Nephron (organoid): ENCODE measurements at regions not wholly inside any gene's neighbourhood (a gene's known extent, or its start where the extent isn't known, plus 50 kb on each side); places are given as distances from the start of the nearest gene placed in this dataset.

Experiments
- H3K27ac Mint-ChIP-seq, 3 experiments: 2 replicates each; pipeline ENCODE4 v1.8.0; 2020; ENCODE audit warnings: mixed read lengths in 3 of 3, mild to moderate bottlenecking in 2 of 3, moderate library complexity in 1 of 3
- H3K27me3 Mint-ChIP-seq: 2 replicates; pipeline ENCODE4 v1.8.0; 2021; ENCODE audit warnings: low read depth, mild to moderate bottlenecking, moderate library complexity, mixed read lengths
- H3K36me3 Mint-ChIP-seq: 2 replicates; pipeline ENCODE4 v1.8.0; 2020; ENCODE audit warnings: low read depth, mixed read lengths
- H3K4me1 Mint-ChIP-seq: 2 replicates; pipeline ENCODE4 v1.8.0; 2020; ENCODE audit warnings: mixed read lengths
- H3K4me3 Mint-ChIP-seq, 3 experiments: 2 replicates each; pipeline ENCODE4 v1.8.0; 2020; ENCODE audit warnings: mild to moderate bottlenecking in 3 of 3, mixed read lengths in 3 of 3, moderate library complexity in 2 of 3
- H3K9me3 Mint-ChIP-seq: 2 replicates; pipeline ENCODE4 v1.8.0; 2020; ENCODE audit warnings: mixed read lengths
- CTCF ChIP-seq, 3 experiments: fragments of 200-600 bp; sonication (generic); IDR thresholded peaks; one replicate each; pipeline ENCODE4 v1.5.0; 2021; ENCODE audit warnings: antibody characterized with exemption in 3 of 3; ENCODE audit not compliant: unreplicated experiment in 3 of 3

GRCh38 chr4:137998666-137999429 is 243.3 kb downstream of the SLC7A11 start:
- H3K36me3 Mint-ChIP-seq, result no peaks in the 10 kb centered on the region
- no peaks in the 10 kb centered on the region for H3K27me3 Mint-ChIP-seq
- H3K9me3 Mint-ChIP-seq, result no peaks in the 10 kb centered on the region
- no peaks in the 10 kb centered on the region for H3K4me1 Mint-ChIP-seq
- TF ChIP-seq CTCF (IDR thresholded peaks at IDR 0.05; ENCODE audit: unreplicated experiment in 3 of 3), result no peak
- no peak overlapping the region for H3K4me3 Mint-ChIP-seq
- no peak overlapping the region for H3K27ac Mint-ChIP-seq

- H3K27me3 Mint-ChIP-seq, result no peaks in the 10 kb centered on the region
- no peak overlapping the region for H3K4me3 Mint-ChIP-seq
- H3K27ac Mint-ChIP-seq, result no peak overlapping the region
- no peak for TF ChIP-seq CTCF (IDR thresholded peaks at IDR 0.05; ENCODE audit: unreplicated experiment in 3 of 3)
- no peaks in the 10 kb centered on the region for H3K36me3 Mint-ChIP-seq
- H3K9me3 Mint-ChIP-seq, result no peaks in the 10 kb centered on the region
- no peaks in the 10 kb centered on the region for H3K4me1 Mint-ChIP-seq
These were observed 244.7 kb downstream of the SLC7A11 start for GRCh38 chr4:137997496-137997895.

GRCh38 chr4:137994853-137995252 is 247.3 kb downstream of the SLC7A11 start:
- Mint-ChIP-seq H3K27ac (no peak overlapping the region), H3K36me3 (no peaks in the 10 kb centered on the region), H3K4me3 (no peak overlapping the region), H3K27me3 (no peaks in the 10 kb centered on the region), H3K4me1 (no peaks in the 10 kb centered on the region), H3K9me3 (no peaks in the 10 kb centered on the region)
- no peak for TF ChIP-seq CTCF (IDR thresholded peaks at IDR 0.05; ENCODE audit: unreplicated experiment in 3 of 3)

GRCh38 chr4:137993232-137993631 is 248.9 kb downstream of the SLC7A11 start:
- no peaks in the 10 kb centered on the region for H3K9me3 Mint-ChIP-seq
- H3K27me3 Mint-ChIP-seq, result no peaks in the 10 kb centered on the region
- no peak for TF ChIP-seq CTCF (IDR thresholded peaks at IDR 0.05; ENCODE audit: unreplicated experiment in 3 of 3)
- H3K4me3 Mint-ChIP-seq, result no peak overlapping the region
- H3K36me3 Mint-ChIP-seq, result no peaks in the 10 kb centered on the region
- no peak overlapping the region for H3K27ac Mint-ChIP-seq
- H3K4me1 Mint-ChIP-seq, result no peaks in the 10 kb centered on the region

- TF ChIP-seq CTCF (IDR thresholded peaks at IDR 0.05; ENCODE audit: unreplicated experiment in 3 of 3), result no peak
- Mint-ChIP-seq H3K36me3 (no peaks in the 10 kb centered on the region), H3K4me3 (no peak overlapping the region), H3K9me3 (no peaks in the 10 kb centered on the region), H3K27me3 (no peaks in the 10 kb centered on the region), H3K27ac (no peak overlapping the region), H3K4me1 (no peaks in the 10 kb centered on the region)
These were observed 260.9 kb downstream of the SLC7A11 start for GRCh38 chr4:137981277-137981676.

GRCh38 chr4:137980641-137981040 is 261.5 kb downstream of the SLC7A11 start:
- H3K4me1 Mint-ChIP-seq, result no peaks in the 10 kb centered on the region
- no peak for TF ChIP-seq CTCF (IDR thresholded peaks at IDR 0.05; ENCODE audit: unreplicated experiment in 3 of 3)
- no peak overlapping the region for H3K27ac Mint-ChIP-seq
- no peak overlapping the region for H3K4me3 Mint-ChIP-seq
- no peaks in the 10 kb centered on the region for H3K9me3 Mint-ChIP-seq
- no peaks in the 10 kb centered on the region for H3K36me3 Mint-ChIP-seq
- H3K27me3 Mint-ChIP-seq, result no peaks in the 10 kb centered on the region
